SU-DHL-6 (cell line): ENCODE measurements at regions not wholly inside any gene's neighbourhood (a gene's known extent, or its start where the extent isn't known, plus 50 kb on each side); places are given as distances from the start of the nearest gene placed in this dataset.

Source experiments
- EZH2phosphoT487 ChIP-seq: fragments of 200-600 bp; sonication (generic), shearing (Covaris generic); conservative IDR thresholded peaks from 2 replicates; pipeline ENCODE4 v1.6.1; 2018; ENCODE audit warnings: mild to moderate bottlenecking, antibody characterized with exemption, low read length, moderate library complexity, mixed read lengths
- TF ChIP-seq, protein P1 (sequence below): fragments of 200-600 bp; sonication (generic); IDR thresholded peaks from one replicate; pipeline ENCODE4 v1.5.1; 2017; ENCODE audit warnings: antibody characterized with exemption, mild to moderate bottlenecking, low read length, moderate library complexity; ENCODE audit not compliant: insufficient read depth, poor library complexity, severe bottlenecking

GRCh38 chr7:81053623-81054022 lies 134.8 kb upstream of the SEMA3C start:
- TF ChIP-seq, protein P1, sequence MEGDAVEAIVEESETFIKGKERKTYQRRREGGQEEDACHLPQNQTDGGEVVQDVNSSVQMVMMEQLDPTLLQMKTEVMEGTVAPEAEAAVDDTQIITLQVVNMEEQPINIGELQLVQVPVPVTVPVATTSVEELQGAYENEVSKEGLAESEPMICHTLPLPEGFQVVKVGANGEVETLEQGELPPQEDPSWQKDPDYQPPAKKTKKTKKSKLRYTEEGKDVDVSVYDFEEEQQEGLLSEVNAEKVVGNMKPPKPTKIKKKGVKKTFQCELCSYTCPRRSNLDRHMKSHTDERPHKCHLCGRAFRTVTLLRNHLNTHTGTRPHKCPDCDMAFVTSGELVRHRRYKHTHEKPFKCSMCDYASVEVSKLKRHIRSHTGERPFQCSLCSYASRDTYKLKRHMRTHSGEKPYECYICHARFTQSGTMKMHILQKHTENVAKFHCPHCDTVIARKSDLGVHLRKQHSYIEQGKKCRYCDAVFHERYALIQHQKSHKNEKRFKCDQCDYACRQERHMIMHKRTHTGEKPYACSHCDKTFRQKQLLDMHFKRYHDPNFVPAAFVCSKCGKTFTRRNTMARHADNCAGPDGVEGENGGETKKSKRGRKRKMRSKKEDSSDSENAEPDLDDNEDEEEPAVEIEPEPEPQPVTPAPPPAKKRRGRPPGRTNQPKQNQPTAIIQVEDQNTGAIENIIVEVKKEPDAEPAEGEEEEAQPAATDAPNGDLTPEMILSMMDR, result no peak
- TF ChIP-seq EZH2phosphoT487, result no peak
